ENCODE measurements at regions not wholly inside any gene's neighbourhood (a gene's known extent, or its start where the extent isn't known, plus 50 kb on each side); places are given as distances from the start of the nearest gene placed in this dataset.

GRCh38 chr12:62098132-62098531, 162.1 kb upstream of the USP15 start:
- TF ChIP-seq CTCF (IDR thresholded peaks at IDR 0.05 in 2 of 3, conservative IDR thresholded peaks at IDR 0.05 in 1 of 3; ENCODE audit: borderline replicate concordance in 1 of 3, insufficient read depth in 1 of 3, low read depth in 2 of 3, low read length in 2 of 3) (no peak), FOSL1 (IDR thresholded peaks at IDR 0.05; ENCODE audit: low read depth) (no peak), CEBPB (IDR thresholded peaks at IDR 0.05; ENCODE audit: low read depth) (no peak), POLR2AphosphoS5 (IDR thresholded peaks at IDR 0.05; ENCODE audit: low read depth, low read length) (no peak)
